GM19324 (cell line): ENCODE measurements at regions not wholly inside any gene's neighbourhood (a gene's known extent, or its start where the extent isn't known, plus 50 kb on each side); places are given as distances from the start of the nearest gene placed in this dataset.

Experiments
- ATAC-seq: cut with Tn5 transposase; IDR thresholded peaks from one replicate; pipeline ENCODE4 v1.9.1; 2021; ENCODE audit warnings: mild to moderate bottlenecking, moderate library complexity; ENCODE audit not compliant: unreplicated experiment, low FRiP score

DNA sequence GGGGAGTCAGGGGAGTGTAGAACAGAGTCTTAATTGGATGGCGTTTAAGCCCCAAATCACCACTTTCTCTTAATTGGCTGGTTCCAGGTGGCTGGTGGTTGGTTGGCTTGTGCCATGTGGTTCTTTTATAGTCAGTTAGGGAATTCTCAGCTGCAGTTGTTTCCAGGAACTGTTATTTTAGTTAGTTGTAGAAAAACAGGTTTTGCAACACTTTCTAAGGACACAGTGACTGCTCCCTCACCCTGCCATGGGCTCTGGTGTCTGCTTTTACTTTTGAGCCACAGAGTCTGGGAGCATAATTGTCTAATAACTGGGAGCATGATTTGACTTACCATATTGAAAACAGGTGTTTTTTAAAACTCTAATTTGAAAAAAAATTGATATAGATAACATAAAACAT, 75.8 kb upstream of the PCDH18 start:
- ATAC-seq, result no peak

DNA sequence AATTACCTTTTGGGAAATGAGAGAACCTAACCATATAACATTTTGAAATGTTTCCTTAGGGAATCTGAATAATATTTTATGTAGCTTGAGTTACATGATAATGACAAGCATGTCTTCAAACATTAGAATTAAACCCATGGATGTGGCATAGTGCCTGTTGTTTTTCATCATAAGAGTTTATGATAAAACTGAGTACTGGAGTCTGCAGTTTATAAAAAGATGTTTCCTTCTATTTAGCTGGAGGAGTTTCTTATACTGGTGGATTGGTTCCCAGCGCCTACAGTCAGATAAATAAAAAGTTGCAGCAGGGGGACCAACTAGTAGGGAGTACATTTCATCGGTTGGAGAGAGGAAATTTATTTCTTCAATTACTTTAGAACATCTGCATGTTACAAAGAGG, 70.1 kb upstream of the PCDH18 start:
- no peak for ATAC-seq

GRCh38 chr4:137601934-137602333, 69.6 kb upstream of the PCDH18 start:
- ATAC-seq, result no peak

DNA sequence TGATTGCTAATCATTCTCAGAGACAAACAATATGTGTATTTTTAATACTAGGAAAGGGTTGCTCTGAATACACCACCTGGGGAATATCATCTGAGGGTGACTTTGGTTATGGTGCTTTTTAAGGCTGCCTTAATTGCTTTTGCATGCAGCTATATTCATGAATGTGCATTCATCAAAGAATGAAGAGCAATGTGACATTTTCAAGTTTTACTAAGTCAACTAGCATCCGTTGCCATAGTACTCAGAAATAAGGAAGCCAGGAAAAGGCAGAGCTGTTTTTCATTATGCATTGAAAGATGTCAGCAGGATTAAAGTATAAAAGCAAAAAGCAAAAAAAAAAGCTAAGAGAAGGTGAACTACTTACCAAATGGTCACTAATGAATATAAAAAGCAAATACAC, 67.4 kb upstream of the PCDH18 start:
- ATAC-seq, result no peak

DNA sequence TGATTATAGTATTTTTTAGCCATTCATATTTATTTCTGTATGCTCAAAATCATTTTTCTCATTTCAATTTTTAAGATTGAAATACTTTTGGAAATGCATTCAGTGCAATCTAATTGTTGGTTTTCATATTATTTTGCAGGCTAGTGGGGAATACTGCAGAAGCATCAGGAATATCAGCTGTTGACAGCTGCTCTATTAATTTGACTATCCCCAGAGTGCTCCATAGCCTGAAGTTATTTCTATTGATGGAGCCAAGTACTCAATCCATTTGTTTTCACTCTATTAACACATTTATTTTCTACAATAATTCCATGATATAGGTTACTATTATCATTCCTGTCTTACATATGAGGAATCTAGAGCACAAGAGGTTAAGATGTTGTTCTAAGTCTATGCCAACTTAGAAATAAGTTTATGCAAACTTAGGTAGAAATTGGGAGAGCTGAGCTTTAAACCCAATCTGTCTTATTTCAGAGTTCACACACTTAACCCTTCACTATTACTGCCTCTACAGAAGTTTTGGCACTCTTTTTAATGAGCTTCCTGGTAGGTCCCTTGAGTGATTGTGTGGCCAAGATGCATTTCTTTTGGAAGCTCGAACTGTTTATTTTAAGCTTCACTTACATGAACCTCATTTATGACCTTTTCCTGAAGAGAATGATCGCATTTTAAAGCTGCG, 65.6 kb upstream of the PCDH18 start:
- no peak for ATAC-seq

- ATAC-seq, result no peak
Observed at GRCh38 chr4:137587796-137588195, 55.5 kb upstream of the PCDH18 start.

DNA sequence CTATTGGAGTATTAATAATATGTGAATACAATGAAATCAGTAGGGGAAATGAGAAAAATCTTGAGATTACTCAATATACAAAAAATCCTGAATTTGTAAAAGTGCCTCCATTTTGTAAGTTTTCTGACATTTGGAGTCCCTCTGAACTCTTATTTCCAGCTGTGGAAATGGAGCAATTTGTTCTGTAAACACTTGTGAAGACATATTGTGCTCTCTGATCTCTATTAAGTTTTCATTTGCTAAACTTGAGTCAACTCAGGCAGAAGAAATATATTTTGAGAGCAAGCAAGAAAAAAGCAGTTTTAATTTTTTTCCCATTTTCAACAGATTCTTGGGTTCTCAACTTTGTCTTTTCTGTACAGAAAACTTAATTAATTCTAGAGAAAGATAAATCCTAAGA, 51.4 kb upstream of the PCDH18 start:
- no peak for ATAC-seq
